ENCODE measurements at regions not wholly inside any gene's neighbourhood (a gene's known extent, or its start where the extent isn't known, plus 50 kb on each side); places are given as distances from the start of the nearest gene placed in this dataset.

- intact Hi-C loops (cut with micrococcal nuclease), result no loop called here
- peak; percentile 44 for DNase-seq
- no peak overlapping the region for H3K27ac Mint-ChIP-seq
- H3K4me3 Mint-ChIP-seq, result no peak overlapping the region
- H3K4me1 Mint-ChIP-seq, result no peaks in the 10 kb centered on the region
- no peaks in the 10 kb centered on the region for H3K9me3 Mint-ChIP-seq
- H3K36me3 Mint-ChIP-seq (ENCODE audit: low read depth), result no peaks in the 10 kb centered on the region
- H3K27me3 Mint-ChIP-seq, result no peaks in the 10 kb centered on the region
These were observed 154.4 kb upstream of the TWIST2 start for GRCh38 chr2:238693337-238694093.

- H3K4me1 Mint-ChIP-seq, result no peaks in the 10 kb centered on the region
- no peaks in the 10 kb centered on the region for H3K27me3 Mint-ChIP-seq
- no peaks in the 10 kb centered on the region for H3K9me3 Mint-ChIP-seq
- H3K4me3 Mint-ChIP-seq, result no peak overlapping the region
- intact Hi-C loops (cut with micrococcal nuclease), result no loop called here
- H3K27ac Mint-ChIP-seq, result no peak overlapping the region
- H3K36me3 Mint-ChIP-seq (ENCODE audit: low read depth), result no peaks in the 10 kb centered on the region
- peak; percentile 34 for DNase-seq
These were observed 153.6 kb upstream of the TWIST2 start for GRCh38 chr2:238694136-238694755.

DNA sequence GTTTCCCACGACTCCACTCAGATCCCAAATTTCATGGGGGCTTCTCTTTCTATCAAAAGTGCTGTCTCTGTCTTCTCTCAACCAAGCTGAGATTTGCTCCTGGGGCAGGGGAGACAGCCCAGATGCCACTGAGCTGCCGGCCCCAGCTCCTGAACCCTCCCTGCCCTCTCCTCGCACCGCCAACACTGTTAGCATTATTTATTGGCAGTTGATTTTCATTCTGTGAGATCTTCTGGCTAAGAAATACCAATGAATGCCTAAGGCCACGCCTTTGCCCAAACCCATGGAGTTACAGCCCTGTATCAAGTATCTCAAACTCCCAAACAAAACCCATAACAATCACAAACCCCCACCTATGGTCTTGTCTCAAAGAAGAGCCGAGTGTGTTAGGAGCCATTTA lies 153.0 kb upstream of the TWIST2 start:
- H3K36me3 Mint-ChIP-seq (ENCODE audit: low read depth), result no peaks in the 10 kb centered on the region

DNA sequence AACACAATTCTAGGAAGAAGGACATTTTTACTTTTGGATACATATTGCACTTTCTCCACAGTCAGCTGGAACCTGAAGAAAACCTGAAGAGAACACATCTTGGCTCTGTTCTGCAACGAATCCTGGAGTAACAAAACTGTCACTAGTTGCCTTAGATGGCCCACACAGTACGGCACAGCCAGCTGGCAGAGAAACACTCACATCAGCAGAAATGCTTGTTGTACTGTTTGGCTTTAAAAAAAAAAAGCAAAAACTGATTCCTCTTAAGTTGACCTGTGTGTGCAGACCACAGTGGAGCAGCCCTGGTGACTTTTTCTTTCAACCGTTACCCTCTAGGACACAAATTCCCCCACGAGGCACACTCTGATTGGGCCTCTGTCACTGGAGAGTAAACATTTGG lies 152.3 kb upstream of the TWIST2 start:
- Mint-ChIP-seq H3K36me3 (ENCODE audit: low read depth) (no peaks in the 10 kb centered on the region), H3K4me1 (no peaks in the 10 kb centered on the region), H3K27ac (no peak overlapping the region), H3K4me3 (no peak overlapping the region), H3K9me3 (no peaks in the 10 kb centered on the region), H3K27me3 (no peaks in the 10 kb centered on the region)
- peak; percentile 27 for DNase-seq
- intact Hi-C loops (cut with micrococcal nuclease), result no loop called here

More for the DNA sequence above, 153.0 kb upstream of the TWIST2 start:
- intact Hi-C loops (cut with micrococcal nuclease), result no loop called here
- no peak overlapping the region for H3K4me3 Mint-ChIP-seq
- H3K9me3 Mint-ChIP-seq, result no peaks in the 10 kb centered on the region
- H3K27ac Mint-ChIP-seq, result no peak overlapping the region
- DNase-seq, result peak; percentile 45
- H3K4me1 Mint-ChIP-seq, result no peaks in the 10 kb centered on the region
- no peaks in the 10 kb centered on the region for H3K27me3 Mint-ChIP-seq

- H3K4me3 Mint-ChIP-seq, result no peak overlapping the region
- no peaks in the 10 kb centered on the region for H3K9me3 Mint-ChIP-seq
- H3K27me3 Mint-ChIP-seq, result no peaks in the 10 kb centered on the region
- DNase-seq, result peak; percentile 43
- no peak overlapping the region for H3K27ac Mint-ChIP-seq
- intact Hi-C loops (cut with micrococcal nuclease), result no loop called here
- H3K4me1 Mint-ChIP-seq, result no peaks in the 10 kb centered on the region
- no peaks in the 10 kb centered on the region for H3K36me3 Mint-ChIP-seq (ENCODE audit: low read depth)
These were observed 151.6 kb upstream of the TWIST2 start for GRCh38 chr2:238696331-238696730.

GRCh38 chr2:238696786-238697185 lies 151.1 kb upstream of the TWIST2 start:
- no peaks in the 10 kb centered on the region for H3K27me3 Mint-ChIP-seq
- H3K9me3 Mint-ChIP-seq, result no peaks in the 10 kb centered on the region
- peak; percentile 37 for DNase-seq
- H3K36me3 Mint-ChIP-seq (ENCODE audit: low read depth), result no peaks in the 10 kb centered on the region
- no peak overlapping the region for H3K4me3 Mint-ChIP-seq
- no peak overlapping the region for H3K27ac Mint-ChIP-seq
- peaks cover 2% of the 10 kb centered on the region for H3K4me1 Mint-ChIP-seq
- intact Hi-C loops (cut with micrococcal nuclease), result no loop called here

GRCh38 chr2:238697193-238698071 lies 150.5 kb upstream of the TWIST2 start:
- H3K27me3 Mint-ChIP-seq, result no peaks in the 10 kb centered on the region
- no peak overlapping the region for H3K27ac Mint-ChIP-seq
- no peaks in the 10 kb centered on the region for H3K36me3 Mint-ChIP-seq (ENCODE audit: low read depth)
- H3K4me1 Mint-ChIP-seq, result peaks cover 2% of the 10 kb centered on the region
- H3K4me3 Mint-ChIP-seq, result no peak overlapping the region
- H3K9me3 Mint-ChIP-seq, result no peaks in the 10 kb centered on the region
- peak; percentile 40 for DNase-seq
- intact Hi-C loops (cut with micrococcal nuclease), result no loop called here

DNA sequence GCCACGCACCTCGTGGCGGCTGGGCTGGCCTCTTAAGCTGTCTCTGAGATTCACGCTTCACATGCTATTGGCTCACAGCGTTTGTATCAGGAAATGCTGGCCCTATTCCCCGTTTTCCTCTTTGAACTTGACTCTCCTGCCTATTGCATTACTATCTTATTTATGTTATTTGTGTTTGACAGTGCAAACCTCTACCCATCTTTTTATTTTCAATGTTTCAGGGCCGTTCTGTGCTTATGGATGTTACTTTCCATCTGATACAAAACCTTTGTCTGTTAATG lies 149.9 kb upstream of the TWIST2 start:
- no peak for DNase-seq
- intact Hi-C loops (cut with micrococcal nuclease), result no loop called here
- peaks cover 2% of the 10 kb centered on the region for H3K4me1 Mint-ChIP-seq

DNA sequence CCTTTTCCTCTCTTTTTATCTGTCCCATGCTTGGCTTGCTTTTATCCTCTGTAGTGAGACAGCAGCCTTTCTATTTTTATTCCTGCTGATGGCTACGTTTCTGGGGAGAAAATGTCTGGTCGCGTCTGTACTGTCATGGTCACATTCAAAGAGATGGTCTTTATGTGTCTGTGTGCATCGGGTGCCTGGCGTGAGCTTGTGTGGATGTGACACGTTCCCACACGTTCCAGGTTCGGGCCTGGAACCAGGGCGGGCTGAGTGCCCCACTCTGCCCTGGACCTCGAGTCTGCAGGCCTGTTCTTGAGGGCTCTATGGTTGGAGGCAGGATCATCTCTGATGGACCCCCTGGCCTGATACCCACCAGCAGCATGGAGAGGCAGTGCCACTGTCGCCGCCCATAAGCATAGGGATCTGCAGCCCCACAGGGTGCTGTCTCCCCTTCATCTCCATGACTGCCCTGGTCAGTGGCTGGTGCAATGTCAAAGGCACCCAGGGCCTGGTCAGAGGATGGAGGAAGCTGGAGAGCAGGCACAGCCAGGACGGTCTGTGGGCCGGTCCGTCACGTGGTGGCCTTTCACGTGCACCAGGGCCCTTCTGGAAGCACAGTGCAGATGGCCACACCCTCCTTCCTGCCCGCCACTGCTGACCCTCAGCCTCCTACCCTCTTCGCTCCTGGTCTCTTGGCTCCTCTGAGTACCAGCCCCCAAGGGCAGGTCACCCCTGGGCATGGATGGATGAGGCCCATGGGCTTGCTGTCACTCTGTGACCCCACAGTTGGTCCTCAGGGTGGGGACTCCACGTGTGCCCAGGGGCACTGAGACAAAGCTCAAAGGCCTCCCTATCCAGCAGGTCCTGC lies 149.2 kb upstream of the TWIST2 start:
- Mint-ChIP-seq H3K36me3 (ENCODE audit: low read depth) (no peaks in the 10 kb centered on the region), H3K4me1 (peaks cover 2% of the 10 kb centered on the region), H3K9me3 (no peaks in the 10 kb centered on the region), H3K4me3 (no peak overlapping the region), H3K27me3 (no peaks in the 10 kb centered on the region), H3K27ac (no peak overlapping the region)
- DNase-seq, result peak; percentile 38
- intact Hi-C loops (cut with micrococcal nuclease), result no loop called here

More for the DNA sequence above, 149.9 kb upstream of the TWIST2 start:
- Mint-ChIP-seq H3K36me3 (ENCODE audit: low read depth) (no peaks in the 10 kb centered on the region), H3K27ac (no peak overlapping the region), H3K4me3 (no peak overlapping the region), H3K9me3 (no peaks in the 10 kb centered on the region), H3K27me3 (no peaks in the 10 kb centered on the region)

GRCh38 chr2:238699307-238700116 lies 148.4 kb upstream of the TWIST2 start:
- no peaks in the 10 kb centered on the region for H3K9me3 Mint-ChIP-seq
- intact Hi-C loops (cut with micrococcal nuclease), result no loop called here
- no peaks in the 10 kb centered on the region for H3K36me3 Mint-ChIP-seq (ENCODE audit: low read depth)
- peaks cover 2% of the 10 kb centered on the region for H3K4me1 Mint-ChIP-seq
- peak; percentile 43 for DNase-seq
- no peak overlapping the region for H3K27ac Mint-ChIP-seq
- H3K4me3 Mint-ChIP-seq, result no peak overlapping the region
- no peaks in the 10 kb centered on the region for H3K27me3 Mint-ChIP-seq

DNA sequence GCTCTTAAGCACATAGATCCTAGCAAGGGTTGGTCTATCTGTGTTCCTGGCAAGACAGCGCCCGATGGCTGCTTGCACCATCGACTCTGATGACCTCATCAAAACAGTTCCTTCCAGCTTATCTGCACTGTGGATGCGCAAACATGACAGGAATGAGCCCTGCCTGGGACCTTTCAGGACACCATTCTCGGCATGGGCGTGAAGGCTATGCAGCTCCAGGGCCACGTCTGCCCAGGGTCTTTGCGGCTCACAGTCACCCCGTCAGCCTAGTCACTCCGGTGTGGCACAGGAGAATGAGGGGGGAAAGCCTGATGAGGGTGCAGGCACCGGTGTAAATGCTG lies 147.8 kb upstream of the TWIST2 start:
- peak; percentile 42 for DNase-seq
- no peaks in the 10 kb centered on the region for H3K36me3 Mint-ChIP-seq (ENCODE audit: low read depth)
- H3K27ac Mint-ChIP-seq, result no peak overlapping the region
- H3K9me3 Mint-ChIP-seq, result no peaks in the 10 kb centered on the region
- no peak overlapping the region for H3K4me3 Mint-ChIP-seq
- H3K27me3 Mint-ChIP-seq, result no peaks in the 10 kb centered on the region
- H3K4me1 Mint-ChIP-seq, result peaks cover 2% of the 10 kb centered on the region
- intact Hi-C loops (cut with micrococcal nuclease), result no loop called here

GRCh38 chr2:238700506-238701340 lies 147.2 kb upstream of the TWIST2 start:
- Mint-ChIP-seq H3K4me1 (peaks cover 2% of the 10 kb centered on the region), H3K4me3 (no peak overlapping the region), H3K27me3 (no peaks in the 10 kb centered on the region), H3K27ac (no peak overlapping the region), H3K36me3 (ENCODE audit: low read depth) (no peaks in the 10 kb centered on the region), H3K9me3 (no peaks in the 10 kb centered on the region)
- DNase-seq, result peak; percentile 51
- intact Hi-C loops (cut with micrococcal nuclease), result no loop called here
